ENCODE measurements at regions not wholly inside any gene's neighbourhood (a gene's known extent, or its start where the extent isn't known, plus 50 kb on each side); places are given as distances from the start of the nearest gene placed in this dataset.

DNA sequence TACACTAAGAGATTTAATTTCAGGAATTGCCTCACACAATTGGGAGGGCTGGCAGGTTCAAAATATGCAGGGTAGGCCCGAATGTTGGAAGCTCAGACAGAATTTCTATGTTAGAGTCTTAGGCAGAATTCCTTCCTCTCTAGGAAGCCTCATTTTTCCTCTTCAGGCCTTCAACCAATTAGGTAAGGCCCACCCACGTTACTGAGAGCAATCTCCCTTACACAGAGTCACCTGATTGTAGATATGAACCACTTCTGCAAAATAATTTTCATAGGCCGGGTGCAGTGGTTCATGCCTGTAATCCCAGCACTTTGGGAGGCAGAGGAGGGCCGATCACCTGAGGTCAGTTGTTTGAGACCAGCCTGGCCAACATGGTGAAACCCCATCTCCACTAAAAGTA lies 50.2 kb upstream of the HIVEP1 start:
- no peaks in the 10 kb centered on the region for H3K27me3 ChIP-seq (ENCODE audit: control insufficient read depth, insufficient read depth, low read length)
- DNase-seq (ENCODE audit: low read depth in 4 of 6, low spot score in 6 of 6), result no peak
- no peaks in the 10 kb centered on the region for H3K4me1 ChIP-seq (ENCODE audit: control insufficient read depth, insufficient read depth, low read length)
- no peak overlapping the region for H3K4me3 ChIP-seq (ENCODE audit: low read depth, low read length)
- H3K27ac ChIP-seq (ENCODE audit: low read depth, low read length), result no peak overlapping the region
- H3K9me3 ChIP-seq (ENCODE audit: control insufficient read depth, insufficient read depth, low read length), result no peaks in the 10 kb centered on the region
- H3K36me3 ChIP-seq (ENCODE audit: control insufficient read depth, insufficient read depth, low read length), result no peaks in the 10 kb centered on the region
- WGBS (ENCODE audit: insufficient coverage), result 82% methylated on average over 2 of the region's 4 CpGs

DNA sequence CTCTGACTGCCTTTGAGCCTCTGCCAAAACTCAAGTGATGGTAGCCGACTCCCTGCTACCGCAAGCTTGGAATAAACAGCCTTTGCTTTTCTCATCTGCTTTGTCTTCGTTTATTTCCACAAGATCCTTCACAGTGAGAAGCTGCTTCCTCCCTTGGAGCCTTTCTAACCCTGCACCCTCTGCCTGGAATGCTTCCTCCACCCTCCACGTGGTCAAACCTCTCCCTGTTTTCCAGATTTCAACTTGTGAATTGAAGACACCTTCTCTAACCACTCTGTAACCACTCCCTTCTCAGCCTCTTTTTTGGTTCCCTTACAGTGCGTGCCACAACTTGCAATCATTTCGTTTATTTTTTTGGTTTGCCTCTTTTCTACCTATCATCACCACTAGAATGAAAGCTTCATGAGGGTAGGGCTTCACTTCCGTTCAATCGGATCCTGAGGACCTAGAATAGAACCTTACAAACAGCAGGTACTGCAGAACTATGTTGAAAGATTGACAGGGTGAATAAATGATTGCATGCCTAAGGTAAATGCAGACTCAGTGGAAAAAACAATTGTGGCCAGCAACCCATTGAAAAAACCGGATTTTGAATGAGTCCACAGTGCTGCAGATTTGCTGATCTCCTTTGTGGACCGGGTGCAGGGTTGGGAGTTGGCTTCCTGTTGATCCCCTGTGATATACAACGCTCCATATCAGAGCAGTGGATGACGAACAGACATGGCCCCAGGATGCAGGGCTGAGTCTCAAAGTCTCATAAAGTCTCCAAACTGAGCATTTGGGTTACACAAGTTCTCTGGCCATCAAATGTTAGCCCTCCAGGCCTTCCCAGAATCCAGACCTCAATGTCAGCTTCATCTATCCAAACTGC lies 51.0 kb upstream of the HIVEP1 start:
- no peaks in the 10 kb centered on the region for H3K9me3 ChIP-seq (ENCODE audit: control insufficient read depth, insufficient read depth, low read length)
- H3K36me3 ChIP-seq (ENCODE audit: control insufficient read depth, insufficient read depth, low read length), result no peaks in the 10 kb centered on the region
- no peaks in the 10 kb centered on the region for H3K27me3 ChIP-seq (ENCODE audit: control insufficient read depth, insufficient read depth, low read length)
- no peak overlapping the region for H3K4me3 ChIP-seq (ENCODE audit: low read depth, low read length)
- no peak overlapping the region for H3K27ac ChIP-seq (ENCODE audit: low read depth, low read length)
- H3K4me1 ChIP-seq (ENCODE audit: control insufficient read depth, insufficient read depth, low read length), result no peaks in the 10 kb centered on the region
- 79% methylated on average over 8 of the region's 12 CpGs for whole genome bisulfite sequencing (ENCODE audit: insufficient coverage)
- DNase-seq (ENCODE audit: low read depth in 4 of 6, low spot score in 6 of 6), result peak in 1 of 6 donors; percentile 3

DNA sequence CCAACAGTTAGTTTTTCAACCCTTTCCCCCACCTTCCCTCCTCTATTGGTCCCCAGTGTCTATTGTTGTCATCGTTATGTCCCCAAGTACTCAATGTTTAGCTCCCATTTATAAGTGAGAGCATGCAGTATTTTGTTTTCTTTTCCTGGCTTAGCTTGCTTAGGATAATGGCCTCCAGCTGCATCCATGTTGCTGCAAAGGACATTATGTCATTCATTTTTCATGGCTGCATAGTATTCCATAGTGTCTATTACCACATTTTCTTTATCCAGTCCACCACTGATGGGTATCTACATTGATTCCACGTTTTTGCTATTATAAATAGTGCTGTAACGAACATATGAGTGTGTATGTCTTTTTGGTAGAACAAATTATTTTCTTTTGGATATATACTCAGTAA lies 55.3 kb upstream of the HIVEP1 start:
- Histone ChIP-seq H3K4me1 (ENCODE audit: control insufficient read depth, insufficient read depth, low read length) (no peaks in the 10 kb centered on the region), H3K27me3 (ENCODE audit: control insufficient read depth, insufficient read depth, low read length) (no peaks in the 10 kb centered on the region), H3K9me3 (ENCODE audit: control insufficient read depth, insufficient read depth, low read length) (no peaks in the 10 kb centered on the region), H3K27ac (ENCODE audit: low read depth, low read length) (no peak overlapping the region), H3K36me3 (ENCODE audit: control insufficient read depth, insufficient read depth, low read length) (no peaks in the 10 kb centered on the region), H3K4me3 (ENCODE audit: low read depth, low read length) (no peak overlapping the region)
- DNase-seq (ENCODE audit: low read depth in 4 of 6, low spot score in 6 of 6), result no peak
- WGBS (ENCODE audit: insufficient coverage), result no CpG with 5 or more reads among the region's 3 CpGs

DNA sequence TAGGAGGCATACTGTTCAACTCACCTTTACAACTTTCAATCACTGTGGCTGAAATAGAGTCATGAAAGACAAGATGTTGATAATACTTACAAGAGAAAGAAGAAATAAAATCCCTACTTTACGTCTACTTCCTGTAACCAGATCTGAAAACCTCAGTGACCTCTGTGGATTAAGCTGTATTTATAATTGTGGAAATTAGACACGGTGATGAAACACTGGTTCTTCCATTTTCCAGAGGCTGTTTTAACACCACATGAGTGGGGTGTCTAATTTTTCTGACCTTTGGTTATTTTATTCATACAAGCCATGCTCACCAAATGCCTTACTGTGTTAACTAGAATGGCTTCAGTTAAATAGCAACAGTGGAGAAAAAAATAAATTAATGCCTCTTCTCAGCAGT lies 58.5 kb upstream of the HIVEP1 start:
- no peaks in the 10 kb centered on the region for H3K36me3 ChIP-seq (ENCODE audit: control insufficient read depth, insufficient read depth, low read length)
- no peak overlapping the region for H3K27ac ChIP-seq (ENCODE audit: low read depth, low read length)
- H3K27me3 ChIP-seq (ENCODE audit: control insufficient read depth, insufficient read depth, low read length), result no peaks in the 10 kb centered on the region
- no peak for DNase-seq (ENCODE audit: low read depth in 4 of 6, low spot score in 6 of 6)
- no peaks in the 10 kb centered on the region for H3K9me3 ChIP-seq (ENCODE audit: control insufficient read depth, insufficient read depth, low read length)
- no CpG with 5 or more reads among the region's 2 CpGs for WGBS (ENCODE audit: insufficient coverage)
- H3K4me1 ChIP-seq (ENCODE audit: control insufficient read depth, insufficient read depth, low read length), result no peaks in the 10 kb centered on the region
- no peak overlapping the region for H3K4me3 ChIP-seq (ENCODE audit: low read depth, low read length)

DNA sequence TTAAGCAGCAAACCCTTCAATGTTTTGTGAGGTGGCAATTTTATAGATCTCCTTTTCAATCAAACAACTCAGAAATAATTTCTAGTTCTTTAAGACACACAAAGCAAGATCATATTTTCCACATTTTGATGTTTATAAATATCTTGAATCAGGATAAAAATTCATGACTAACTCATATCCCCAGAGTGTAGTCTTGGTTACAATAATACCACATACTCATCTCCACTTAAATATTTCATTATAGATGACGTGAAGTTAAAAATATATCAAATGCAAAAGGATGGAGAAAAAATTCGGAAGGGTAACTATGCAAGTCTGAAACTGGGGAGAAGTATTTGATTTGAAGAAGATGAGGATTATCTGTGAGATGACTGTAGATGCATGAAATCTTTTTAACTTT lies 59.8 kb upstream of the HIVEP1 start:
- no CpG with 5 or more reads among the region's 2 CpGs for WGBS (ENCODE audit: insufficient coverage)
- no peak overlapping the region for H3K27ac ChIP-seq (ENCODE audit: low read depth, low read length)
- no peaks in the 10 kb centered on the region for H3K27me3 ChIP-seq (ENCODE audit: control insufficient read depth, insufficient read depth, low read length)
- no peak overlapping the region for H3K4me3 ChIP-seq (ENCODE audit: low read depth, low read length)
- no peak for DNase-seq (ENCODE audit: low read depth in 4 of 6, low spot score in 6 of 6)
- no peaks in the 10 kb centered on the region for H3K36me3 ChIP-seq (ENCODE audit: control insufficient read depth, insufficient read depth, low read length)
- no peaks in the 10 kb centered on the region for H3K9me3 ChIP-seq (ENCODE audit: control insufficient read depth, insufficient read depth, low read length)
- H3K4me1 ChIP-seq (ENCODE audit: control insufficient read depth, insufficient read depth, low read length), result no peaks in the 10 kb centered on the region

DNA sequence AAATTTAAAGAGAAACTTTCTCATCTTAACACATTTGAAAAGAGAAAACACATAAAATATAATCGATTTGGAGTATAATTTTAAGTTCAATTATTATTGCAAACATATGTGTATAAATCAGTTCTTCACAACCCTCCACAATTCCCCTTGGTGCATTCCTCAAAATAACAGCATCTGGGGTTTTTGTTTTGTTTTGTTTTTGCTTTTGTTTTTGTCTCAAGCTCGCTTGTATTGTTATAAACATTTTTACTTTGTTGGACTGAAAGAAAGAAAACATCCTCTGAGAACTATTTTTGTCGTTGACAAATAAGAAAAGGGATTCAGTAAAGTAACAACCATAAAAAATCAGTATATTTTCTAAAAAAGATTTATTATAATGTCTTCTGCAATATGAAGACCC lies 60.2 kb upstream of the HIVEP1 start:
- WGBS (ENCODE audit: insufficient coverage), result no CpG with 5 or more reads among the region's 3 CpGs
- no peak overlapping the region for H3K4me3 ChIP-seq (ENCODE audit: low read depth, low read length)
- DNase-seq (ENCODE audit: low read depth in 4 of 6, low spot score in 6 of 6), result no peak
- no peak overlapping the region for H3K27ac ChIP-seq (ENCODE audit: low read depth, low read length)
- no peaks in the 10 kb centered on the region for H3K36me3 ChIP-seq (ENCODE audit: control insufficient read depth, insufficient read depth, low read length)
- no peaks in the 10 kb centered on the region for H3K9me3 ChIP-seq (ENCODE audit: control insufficient read depth, insufficient read depth, low read length)
- no peaks in the 10 kb centered on the region for H3K4me1 ChIP-seq (ENCODE audit: control insufficient read depth, insufficient read depth, low read length)
- no peaks in the 10 kb centered on the region for H3K27me3 ChIP-seq (ENCODE audit: control insufficient read depth, insufficient read depth, low read length)

DNA sequence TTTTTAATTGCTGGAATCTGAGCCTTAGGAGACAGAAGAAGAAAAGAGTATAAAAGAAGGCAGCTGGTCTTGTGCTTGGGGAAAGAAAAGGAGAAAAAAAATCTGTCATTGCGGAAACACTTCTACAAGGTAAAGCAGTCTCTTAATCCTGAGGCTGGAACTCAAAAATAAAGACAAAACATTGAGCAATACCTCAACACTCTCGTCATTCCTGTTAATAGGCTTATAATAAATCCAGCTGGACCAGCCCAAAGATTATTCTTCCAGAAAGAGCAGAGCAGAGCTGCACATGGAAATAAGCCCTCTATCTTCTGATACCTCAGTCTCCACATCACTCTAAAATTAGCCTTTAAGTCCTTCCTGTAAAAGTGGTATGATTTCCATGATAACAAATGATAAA lies 62.0 kb upstream of the HIVEP1 start:
- 75% methylated on average over 1 of the region's 2 CpGs for WGBS (ENCODE audit: insufficient coverage)
- H3K4me1 ChIP-seq (ENCODE audit: control insufficient read depth, insufficient read depth, low read length), result no peaks in the 10 kb centered on the region
- no peak for DNase-seq (ENCODE audit: low read depth in 4 of 6, low spot score in 6 of 6)
- no peaks in the 10 kb centered on the region for H3K36me3 ChIP-seq (ENCODE audit: control insufficient read depth, insufficient read depth, low read length)
- H3K27me3 ChIP-seq (ENCODE audit: control insufficient read depth, insufficient read depth, low read length), result no peaks in the 10 kb centered on the region
- H3K4me3 ChIP-seq (ENCODE audit: low read depth, low read length), result no peak overlapping the region
- no peaks in the 10 kb centered on the region for H3K9me3 ChIP-seq (ENCODE audit: control insufficient read depth, insufficient read depth, low read length)
- no peak overlapping the region for H3K27ac ChIP-seq (ENCODE audit: low read depth, low read length)

DNA sequence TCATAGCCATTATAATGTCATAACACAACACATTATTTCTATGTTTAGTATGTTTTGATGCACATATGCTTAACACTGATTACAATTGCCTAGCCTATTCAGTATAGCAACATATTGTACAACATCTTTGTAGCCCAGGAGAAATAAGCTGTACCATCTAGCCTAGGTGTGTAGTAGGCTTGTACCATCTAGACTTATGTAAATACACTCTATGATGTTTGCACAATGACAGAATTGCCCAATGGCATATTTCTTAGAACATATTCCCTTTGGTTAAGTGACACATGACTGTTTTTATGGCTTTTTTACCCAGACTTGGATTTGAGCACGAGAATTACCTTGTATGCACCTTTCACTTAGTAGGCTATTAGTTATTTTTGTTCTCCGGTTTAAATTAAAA lies 64.5 kb upstream of the HIVEP1 start:
- Histone ChIP-seq H3K27me3 (ENCODE audit: control insufficient read depth, insufficient read depth, low read length) (no peaks in the 10 kb centered on the region), H3K4me3 (ENCODE audit: low read depth, low read length) (no peak overlapping the region), H3K9me3 (ENCODE audit: control insufficient read depth, insufficient read depth, low read length) (no peaks in the 10 kb centered on the region), H3K4me1 (ENCODE audit: control insufficient read depth, insufficient read depth, low read length) (no peaks in the 10 kb centered on the region), H3K36me3 (ENCODE audit: control insufficient read depth, insufficient read depth, low read length) (no peaks in the 10 kb centered on the region), H3K27ac (ENCODE audit: low read depth, low read length) (no peak overlapping the region)
- no CpG with 5 or more reads among the region's 2 CpGs for WGBS (ENCODE audit: insufficient coverage)
- no peak for DNase-seq (ENCODE audit: low read depth in 4 of 6, low spot score in 6 of 6)

DNA sequence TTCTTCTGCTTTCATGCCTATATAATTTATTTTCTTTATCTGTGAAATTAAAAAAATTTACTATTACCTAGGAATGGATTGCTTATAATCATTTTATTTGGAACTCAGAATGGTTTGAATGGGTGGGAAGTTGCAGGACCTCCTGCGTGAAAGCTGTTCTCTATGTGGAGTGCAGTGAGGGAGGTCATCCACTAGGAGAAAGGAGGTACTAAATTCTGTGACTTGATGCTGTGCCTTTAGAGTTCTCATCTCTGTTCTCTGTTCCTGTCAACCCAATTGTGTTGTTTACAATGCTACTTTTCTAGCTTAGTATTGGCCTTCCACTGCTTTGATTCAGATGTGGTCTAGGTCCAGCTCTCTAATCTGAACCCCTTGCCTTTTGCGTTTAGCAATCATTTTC lies 65.0 kb upstream of the HIVEP1 start:
- no peaks in the 10 kb centered on the region for H3K27me3 ChIP-seq (ENCODE audit: control insufficient read depth, insufficient read depth, low read length)
- DNase-seq (ENCODE audit: low read depth in 4 of 6, low spot score in 6 of 6), result no peak
- H3K27ac ChIP-seq (ENCODE audit: low read depth, low read length), result no peak overlapping the region
- H3K36me3 ChIP-seq (ENCODE audit: control insufficient read depth, insufficient read depth, low read length), result no peaks in the 10 kb centered on the region
- no CpG with 5 or more reads among the region's 2 CpGs for WGBS (ENCODE audit: insufficient coverage)
- no peaks in the 10 kb centered on the region for H3K9me3 ChIP-seq (ENCODE audit: control insufficient read depth, insufficient read depth, low read length)
- no peak overlapping the region for H3K4me3 ChIP-seq (ENCODE audit: low read depth, low read length)
- H3K4me1 ChIP-seq (ENCODE audit: control insufficient read depth, insufficient read depth, low read length), result no peaks in the 10 kb centered on the region

DNA sequence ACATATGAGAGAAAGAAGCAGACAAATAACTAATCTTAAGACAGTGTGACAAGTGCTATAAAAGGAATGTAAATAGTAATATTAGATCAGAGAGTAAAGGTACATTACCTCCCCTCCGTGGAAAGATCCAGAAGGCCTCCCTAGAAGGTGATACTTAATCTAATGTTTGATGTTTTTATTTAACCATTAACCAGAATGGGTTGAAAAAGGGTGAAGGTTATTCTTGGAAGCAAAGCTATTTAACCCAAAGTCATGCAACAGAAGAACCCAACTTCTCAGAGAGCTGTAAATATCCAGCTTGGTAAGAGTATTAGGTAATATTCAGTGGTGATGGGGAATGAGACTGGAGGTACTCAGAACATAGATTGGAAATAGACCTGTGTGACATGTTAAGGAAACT lies 68.0 kb upstream of the HIVEP1 start:
- WGBS (ENCODE audit: insufficient coverage), result no CpG with 5 or more reads among the region's 1 CpG
- Histone ChIP-seq H3K4me1 (ENCODE audit: control insufficient read depth, insufficient read depth, low read length) (no peaks in the 10 kb centered on the region), H3K27ac (ENCODE audit: low read depth, low read length) (no peak overlapping the region), H3K4me3 (ENCODE audit: low read depth, low read length) (no peak overlapping the region), H3K27me3 (ENCODE audit: control insufficient read depth, insufficient read depth, low read length) (no peaks in the 10 kb centered on the region), H3K9me3 (ENCODE audit: control insufficient read depth, insufficient read depth, low read length) (no peaks in the 10 kb centered on the region), H3K36me3 (ENCODE audit: control insufficient read depth, insufficient read depth, low read length) (no peaks in the 10 kb centered on the region)
- DNase-seq (ENCODE audit: low read depth in 4 of 6, low spot score in 6 of 6), result no peak

All from spinal cord (tissue), 9 donors.